GM19099 (cell line): ENCODE measurements at regions not wholly inside any gene's neighbourhood (a gene's known extent, or its start where the extent isn't known, plus 50 kb on each side); places are given as distances from the start of the nearest gene placed in this dataset.

Experiments used
- POLR2A ChIP-seq: IDR thresholded peaks from 3 replicates; pipeline ENCODE4 v1.6.1; 2011; ENCODE audit warnings: low read depth; ENCODE audit not compliant: insufficient read length; ENCODE audit errors: extremely low read depth

- no peak for TF ChIP-seq POLR2A
Observed at GRCh38 chr6:12605888-12606345, 110.7 kb upstream of the PHACTR1 start.

- no peak for TF ChIP-seq POLR2A
Observed at GRCh38 chr6:12606616-12607015, 110.0 kb upstream of the PHACTR1 start.

GRCh38 chr6:12608016-12608860 is 108.3 kb upstream of the PHACTR1 start:
- TF ChIP-seq POLR2A: no peak

GRCh38 chr6:12608874-12609273 is 107.7 kb upstream of the PHACTR1 start:
- no peak for TF ChIP-seq POLR2A

GRCh38 chr6:12609751-12610150 is 106.8 kb upstream of the PHACTR1 start:
- TF ChIP-seq POLR2A: no peak

- TF ChIP-seq POLR2A: no peak
Observed at GRCh38 chr6:12610862-12611261, 105.7 kb upstream of the PHACTR1 start.

GRCh38 chr6:12613811-12614210 is 102.8 kb upstream of the PHACTR1 start:
- no peak for TF ChIP-seq POLR2A

GRCh38 chr6:12614456-12614855 is 102.1 kb upstream of the PHACTR1 start:
- TF ChIP-seq POLR2A: no peak

- no peak for TF ChIP-seq POLR2A
Observed at GRCh38 chr6:12618296-12618695, 98.3 kb upstream of the PHACTR1 start.

GRCh38 chr6:12621754-12622153 is 94.8 kb upstream of the PHACTR1 start:
- no peak for TF ChIP-seq POLR2A

- TF ChIP-seq POLR2A: no peak
Observed at GRCh38 chr6:12622566-12622965, 94.0 kb upstream of the PHACTR1 start.

GRCh38 chr6:12624142-12624837 is 92.3 kb upstream of the PHACTR1 start:
- TF ChIP-seq POLR2A: no peak

- no peak for TF ChIP-seq POLR2A
Observed at GRCh38 chr6:12627053-12627452, 89.5 kb upstream of the PHACTR1 start.

- no peak for TF ChIP-seq POLR2A
Observed at GRCh38 chr6:12628327-12628726, 88.2 kb upstream of the PHACTR1 start.

- TF ChIP-seq POLR2A: no peak
Observed at GRCh38 chr6:12635375-12635774, 81.2 kb upstream of the PHACTR1 start.

- TF ChIP-seq POLR2A: no peak
Observed at GRCh38 chr6:12635813-12636212, 80.8 kb upstream of the PHACTR1 start.

GRCh38 chr6:12636336-12636735 is 80.2 kb upstream of the PHACTR1 start:
- no peak for TF ChIP-seq POLR2A
